ENCODE measurements at regions not wholly inside any gene's neighbourhood (a gene's known extent, or its start where the extent isn't known, plus 50 kb on each side); places are given as distances from the start of the nearest gene placed in this dataset.

DNA sequence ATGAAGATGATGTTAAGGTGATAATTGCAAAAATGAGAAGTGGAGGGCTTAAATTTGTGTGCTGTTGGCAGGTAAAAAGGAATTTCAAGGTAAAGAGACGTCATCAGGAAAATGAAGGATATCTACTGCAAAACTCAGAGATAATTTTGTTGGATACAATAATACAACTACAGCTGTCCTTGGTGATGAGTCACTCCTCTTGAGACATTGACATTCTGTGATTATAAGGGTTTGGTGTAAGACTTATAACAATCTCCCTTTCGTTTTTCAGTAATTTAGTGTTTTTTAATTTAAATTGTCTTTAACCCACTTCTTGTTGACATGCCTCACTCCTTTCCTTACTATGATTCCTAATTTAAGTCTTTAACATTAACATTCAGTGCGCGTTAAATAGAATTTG lies 1074.1 kb upstream of the SLIT2 start:
- no peak overlapping the region for H3K4me3 ChIP-seq (ENCODE audit: control insufficient read depth, low read depth, low read length)
- TF ChIP-seq, protein P1, sequence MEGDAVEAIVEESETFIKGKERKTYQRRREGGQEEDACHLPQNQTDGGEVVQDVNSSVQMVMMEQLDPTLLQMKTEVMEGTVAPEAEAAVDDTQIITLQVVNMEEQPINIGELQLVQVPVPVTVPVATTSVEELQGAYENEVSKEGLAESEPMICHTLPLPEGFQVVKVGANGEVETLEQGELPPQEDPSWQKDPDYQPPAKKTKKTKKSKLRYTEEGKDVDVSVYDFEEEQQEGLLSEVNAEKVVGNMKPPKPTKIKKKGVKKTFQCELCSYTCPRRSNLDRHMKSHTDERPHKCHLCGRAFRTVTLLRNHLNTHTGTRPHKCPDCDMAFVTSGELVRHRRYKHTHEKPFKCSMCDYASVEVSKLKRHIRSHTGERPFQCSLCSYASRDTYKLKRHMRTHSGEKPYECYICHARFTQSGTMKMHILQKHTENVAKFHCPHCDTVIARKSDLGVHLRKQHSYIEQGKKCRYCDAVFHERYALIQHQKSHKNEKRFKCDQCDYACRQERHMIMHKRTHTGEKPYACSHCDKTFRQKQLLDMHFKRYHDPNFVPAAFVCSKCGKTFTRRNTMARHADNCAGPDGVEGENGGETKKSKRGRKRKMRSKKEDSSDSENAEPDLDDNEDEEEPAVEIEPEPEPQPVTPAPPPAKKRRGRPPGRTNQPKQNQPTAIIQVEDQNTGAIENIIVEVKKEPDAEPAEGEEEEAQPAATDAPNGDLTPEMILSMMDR (IDR thresholded peaks at IDR 0.05; ENCODE audit: control insufficient read depth, insufficient read depth, low read depth, low read length, missing control alignments), result no peak
- DNase-seq (ENCODE audit: low read depth), result no peak

DNA sequence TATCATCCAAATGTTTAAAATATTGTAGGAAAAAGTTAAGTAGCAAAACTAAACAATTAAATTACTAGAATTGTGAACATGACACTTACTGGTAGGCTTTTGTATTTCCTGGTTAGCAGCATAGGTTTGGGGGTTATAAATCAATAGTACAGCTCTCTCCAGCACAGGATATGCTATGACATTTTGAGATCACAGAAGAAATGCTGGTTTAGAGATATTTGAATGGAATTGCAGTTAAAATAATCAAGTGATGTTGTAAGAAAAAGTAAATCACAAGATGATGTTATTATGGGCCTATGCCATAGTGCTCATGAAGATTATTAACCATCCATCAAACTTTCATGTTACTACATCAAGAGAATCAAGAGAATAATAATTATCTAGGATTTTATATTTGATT lies 1079.9 kb upstream of the SLIT2 start:
- no peak overlapping the region for H3K4me3 ChIP-seq (ENCODE audit: control insufficient read depth, low read depth, low read length)
- TF ChIP-seq, protein P1 (IDR thresholded peaks at IDR 0.05; ENCODE audit: control insufficient read depth, insufficient read depth, low read depth, low read length, missing control alignments), result no peak
- no peak for DNase-seq (ENCODE audit: low read depth)

DNA sequence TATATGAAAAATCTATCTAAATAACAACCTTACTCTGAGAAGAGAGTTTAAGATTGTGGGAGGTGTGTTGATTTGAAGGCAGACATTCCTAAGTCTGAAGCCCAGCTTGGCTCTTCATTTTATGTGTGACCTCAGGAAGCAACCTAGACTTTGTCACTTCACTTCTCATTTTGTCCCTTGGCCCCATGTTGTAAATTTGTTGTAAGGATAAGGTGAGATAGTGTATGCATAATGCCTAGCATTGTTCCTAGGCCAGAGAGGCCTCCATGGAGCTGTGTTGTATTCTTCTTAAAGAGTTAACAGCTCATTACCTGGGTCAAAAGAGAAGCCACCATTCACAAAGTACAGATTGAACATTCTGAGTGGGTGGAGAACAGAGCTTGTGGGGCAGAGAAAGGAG lies 1084.4 kb upstream of the SLIT2 start:
- no peak overlapping the region for H3K4me3 ChIP-seq (ENCODE audit: control insufficient read depth, low read depth, low read length)
- TF ChIP-seq, protein P1 (IDR thresholded peaks at IDR 0.05; ENCODE audit: control insufficient read depth, insufficient read depth, low read depth, low read length, missing control alignments), result no peak

DNA sequence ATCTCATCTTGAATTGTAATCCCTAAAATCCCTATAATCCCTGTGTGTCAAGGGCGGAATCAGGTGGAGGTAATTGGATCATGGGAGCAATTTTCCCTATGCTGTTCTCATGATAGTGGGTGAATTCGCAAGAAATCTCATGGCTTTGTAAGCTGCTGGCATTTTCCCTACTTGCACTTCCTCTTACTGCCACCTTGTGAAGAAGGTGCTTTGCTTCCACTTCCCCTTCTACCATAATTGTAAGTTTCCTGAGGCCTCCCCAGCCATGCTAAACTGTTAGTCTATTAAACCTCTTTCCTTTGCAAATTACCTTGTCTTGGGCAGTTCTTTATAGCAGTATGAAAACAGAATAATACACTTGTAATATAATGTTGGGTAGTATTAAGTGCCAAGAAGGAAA lies 1087.4 kb upstream of the SLIT2 start:
- H3K4me3 ChIP-seq (ENCODE audit: control insufficient read depth, low read depth, low read length), result no peak overlapping the region
- no peak for DNase-seq (ENCODE audit: low read depth)
- TF ChIP-seq, protein P1 (IDR thresholded peaks at IDR 0.05; ENCODE audit: control insufficient read depth, insufficient read depth, low read depth, low read length, missing control alignments), result no peak

More for the DNA sequence above, 1084.4 kb upstream of the SLIT2 start:
- no peak for DNase-seq (ENCODE audit: low read depth)

DNA sequence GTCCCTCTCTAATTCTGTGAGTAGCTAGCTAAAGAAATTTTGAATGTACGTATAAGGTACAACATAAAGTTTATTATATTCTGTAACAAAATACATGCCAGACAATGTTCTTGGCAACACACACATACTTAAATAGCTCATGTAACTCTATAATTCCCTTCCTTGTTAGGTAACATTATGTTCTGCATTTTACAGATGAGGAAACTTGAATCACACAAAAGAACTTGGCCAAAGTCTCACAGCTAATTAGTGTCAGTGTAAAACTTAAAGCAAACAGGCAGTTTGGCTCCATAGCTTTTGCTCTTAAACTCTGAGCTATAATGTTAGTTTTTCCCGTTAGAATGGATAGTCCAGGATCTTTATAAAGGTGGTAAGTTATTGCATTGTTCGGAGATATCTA lies 1091.8 kb upstream of the SLIT2 start:
- no peak for DNase-seq (ENCODE audit: low read depth)
- TF ChIP-seq, protein P1 (IDR thresholded peaks at IDR 0.05; ENCODE audit: control insufficient read depth, insufficient read depth, low read depth, low read length, missing control alignments), result no peak
- no peak overlapping the region for H3K4me3 ChIP-seq (ENCODE audit: control insufficient read depth, low read depth, low read length)

DNA sequence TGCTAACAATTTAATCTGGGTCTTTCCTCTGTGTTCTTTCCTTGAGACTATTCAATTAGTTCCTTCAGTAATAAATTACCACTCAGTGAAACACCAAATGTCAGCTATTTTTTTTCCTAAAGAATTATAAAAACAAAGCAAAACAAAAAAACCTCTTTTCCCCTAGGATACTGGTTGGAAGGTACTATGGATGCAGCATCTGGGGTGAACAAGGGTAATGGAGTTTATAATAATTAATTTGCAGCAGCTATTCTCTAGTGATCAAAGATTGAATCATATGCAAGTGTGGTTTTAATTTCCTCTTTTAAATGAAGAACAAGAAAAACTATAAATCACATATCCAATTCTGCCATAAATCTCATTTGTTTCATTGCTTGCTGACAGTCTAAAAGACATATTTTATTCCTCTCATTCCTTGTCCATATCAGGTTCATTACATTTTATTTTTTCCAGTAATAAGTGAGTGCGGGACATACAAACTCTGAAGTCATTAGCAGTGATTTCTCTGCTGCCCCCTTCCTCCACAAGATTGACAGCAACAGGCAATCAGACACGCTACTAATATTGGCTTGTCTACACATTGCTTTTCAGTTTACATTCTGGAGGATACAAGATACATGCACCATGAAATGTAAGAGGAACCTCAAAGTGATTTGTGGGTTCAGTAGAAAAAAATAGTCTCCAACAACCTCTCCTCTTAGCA lies 1093.4 kb upstream of the SLIT2 start:
- TF ChIP-seq, protein P1 (IDR thresholded peaks at IDR 0.05; ENCODE audit: control insufficient read depth, insufficient read depth, low read depth, low read length, missing control alignments), result no peak
- DNase-seq (ENCODE audit: low read depth), result no peak

More for the DNA sequence above, 1093.4 kb upstream of the SLIT2 start:
- no peak overlapping the region for H3K4me3 ChIP-seq (ENCODE audit: control insufficient read depth, low read depth, low read length)
